KMS-11 (cell line): ENCODE measurements at regions not wholly inside any gene's neighbourhood (a gene's known extent, or its start where the extent isn't known, plus 50 kb on each side); places are given as distances from the start of the nearest gene placed in this dataset.

Experiments used
- H2AFZ ChIP-seq: fragments of 200-600 bp; sonication (generic); 2 replicates; pipeline ENCODE4 v1.6.1; 2016; ENCODE audit warnings: antibody characterized with exemption, mixed run types, low read depth
- H3K27ac ChIP-seq: fragments of 200-600 bp; sonication (generic); 2 replicates; pipeline ENCODE4 v1.6.1; 2016; ENCODE audit warnings: mild to moderate bottlenecking, mixed run types
- H3K27me3 ChIP-seq: fragments of 200-600 bp; sonication (generic); 2 replicates; pipeline ENCODE4 v1.6.1; 2017; ENCODE audit warnings: mild to moderate bottlenecking, low read depth, mixed run types, moderate library complexity; ENCODE audit not compliant: insufficient read depth
- H3K36me3 ChIP-seq: fragments of 200-600 bp; sonication (generic); 2 replicates; pipeline ENCODE4 v1.6.1; 2017; ENCODE audit warnings: mild to moderate bottlenecking, mixed run types; ENCODE audit not compliant: insufficient read depth
- H3K4me1 ChIP-seq: fragments of 200-600 bp; sonication (generic); 2 replicates; pipeline ENCODE4 v1.6.1; 2016; ENCODE audit warnings: mild to moderate bottlenecking, low read depth, mixed run types; ENCODE audit not compliant: poor library complexity, severe bottlenecking
- H3K4me2 ChIP-seq: fragments of 200-600 bp; sonication (generic); 2 replicates; pipeline ENCODE4 v1.7.0; 2016; ENCODE audit warnings: mild to moderate bottlenecking, mixed run types
- H3K4me3 ChIP-seq: fragments of 200-600 bp; sonication (generic); IDR thresholded peaks from 2 replicates; pipeline ENCODE4 v1.6.1; 2017; ENCODE audit warnings: low read depth, low read length, mixed read lengths; ENCODE audit not compliant: insufficient read depth
- H3K79me2 ChIP-seq: fragments of 200-600 bp; sonication (generic); 2 replicates; pipeline ENCODE4 v1.6.1; 2016; ENCODE audit warnings: low read depth, mixed run types; ENCODE audit not compliant: insufficient read depth
- H3K9ac ChIP-seq: fragments of 200-600 bp; sonication (generic); 2 replicates; pipeline ENCODE4 v1.6.1; 2016; ENCODE audit warnings: mild to moderate bottlenecking, mixed run types
- H4K20me1 ChIP-seq: fragments of 200-600 bp; sonication (generic); 2 replicates; pipeline ENCODE4 v1.6.1; 2016; ENCODE audit warnings: mild to moderate bottlenecking, mixed run types; ENCODE audit not compliant: insufficient read depth
- CTCF ChIP-seq: fragments of 200-600 bp; sonication (generic); conservative IDR thresholded peaks from 2 replicates; pipeline ENCODE4 v1.6.1; 2017; ENCODE audit warnings: low read depth, mild to moderate bottlenecking, antibody characterized with exemption, low read length, moderate library complexity, mixed read lengths

GRCh38 chr10:9160275-9160674 is 1105.8 kb downstream of the GATA3 start:
- Histone ChIP-seq H3K79me2 (no peaks in the 10 kb centered on the region), H3K36me3 (no peaks in the 10 kb centered on the region), H3K4me3 (no peak overlapping the region), H4K20me1 (no peaks in the 10 kb centered on the region), H3K4me2 (no peak overlapping the region), H3K9ac (no peak overlapping the region), H3K27ac (no peak overlapping the region), H2AFZ (no peak overlapping the region), H3K4me1 (no peaks in the 10 kb centered on the region), H3K27me3 (no peaks in the 10 kb centered on the region)
- no peak for TF ChIP-seq CTCF

GRCh38 chr10:9163699-9164098 is 1109.2 kb downstream of the GATA3 start:
- H4K20me1 ChIP-seq: no peaks in the 10 kb centered on the region
- TF ChIP-seq CTCF: no peak
- H3K4me3 ChIP-seq: no peak overlapping the region
- H3K4me2 ChIP-seq: no peak overlapping the region
- H3K27ac ChIP-seq: no peak overlapping the region
- H3K79me2 ChIP-seq: no peaks in the 10 kb centered on the region
- no peaks in the 10 kb centered on the region for H3K27me3 ChIP-seq
- H2AFZ ChIP-seq: no peak overlapping the region
- H3K36me3 ChIP-seq: no peaks in the 10 kb centered on the region
- no peak overlapping the region for H3K9ac ChIP-seq
- H3K4me1 ChIP-seq: no peaks in the 10 kb centered on the region

GRCh38 chr10:9166770-9167169 is 1112.3 kb downstream of the GATA3 start:
- no peak overlapping the region for H3K4me2 ChIP-seq
- no peaks in the 10 kb centered on the region for H3K79me2 ChIP-seq
- no peak overlapping the region for H3K4me3 ChIP-seq
- no peaks in the 10 kb centered on the region for H3K4me1 ChIP-seq
- no peak for TF ChIP-seq CTCF
- H3K36me3 ChIP-seq: no peaks in the 10 kb centered on the region
- no peak overlapping the region for H2AFZ ChIP-seq
- no peak overlapping the region for H3K9ac ChIP-seq
- H3K27me3 ChIP-seq: no peaks in the 10 kb centered on the region
- no peaks in the 10 kb centered on the region for H4K20me1 ChIP-seq
- H3K27ac ChIP-seq: no peak overlapping the region

GRCh38 chr10:9172276-9172675 is 1117.8 kb downstream of the GATA3 start:
- H2AFZ ChIP-seq: no peak overlapping the region
- H3K36me3 ChIP-seq: no peaks in the 10 kb centered on the region
- H3K4me2 ChIP-seq: no peak overlapping the region
- peaks cover 7% of the 10 kb centered on the region for H3K4me1 ChIP-seq
- H4K20me1 ChIP-seq: no peaks in the 10 kb centered on the region
- no peak for TF ChIP-seq CTCF
- H3K27ac ChIP-seq: no peak overlapping the region
- H3K9ac ChIP-seq: no peak overlapping the region
- no peak overlapping the region for H3K4me3 ChIP-seq
- no peaks in the 10 kb centered on the region for H3K79me2 ChIP-seq
- no peaks in the 10 kb centered on the region for H3K27me3 ChIP-seq
